GM12878 (cell line): ENCODE measurements at regions not wholly inside any gene's neighbourhood (a gene's known extent, or its start where the extent isn't known, plus 50 kb on each side); places are given as distances from the start of the nearest gene placed in this dataset.

Experiments used
- CTCF ChIP-seq, 3 experiments: IDR thresholded peaks in 2 of 3; conservative IDR thresholded peaks in 1 of 3; 2 replicates each; pipeline ENCODE4 v1.5.1; 2011; ENCODE audit warnings: low read depth in 3 of 3, low read length in 3 of 3, mild to moderate bottlenecking in 3 of 3, control low read depth in 2 of 3, moderate library complexity in 2 of 3, inconsistent platforms in 1 of 3, mixed read lengths in 1 of 3; ENCODE audit not compliant: control insufficient read depth in 2 of 3, insufficient read depth in 1 of 3; ENCODE audit errors: extremely low read depth in 1 of 3
- EZH2 ChIP-seq: IDR thresholded peaks from 2 replicates; pipeline ENCODE4 v1.6.1; 2012; ENCODE audit warnings: low read depth, mild to moderate bottlenecking, control low read depth, inconsistent platforms, low read length, borderline replicate concordance; ENCODE audit not compliant: control insufficient read depth
- MYC ChIP-seq: IDR thresholded peaks from 2 replicates; pipeline ENCODE4 v1.6.1; 2011; ENCODE audit warnings: mild to moderate bottlenecking, low read length, moderate library complexity, inconsistent platforms; ENCODE audit not compliant: insufficient read depth, insufficient replicate concordance, insufficient read length, severe bottlenecking
- PML ChIP-seq: IDR thresholded peaks from 2 replicates; pipeline ENCODE4 v1.6.1; 2012; ENCODE audit warnings: low read length, inconsistent platforms
- SP1 ChIP-seq: IDR thresholded peaks from one replicate; pipeline ENCODE4 v1.6.1; 2011; ENCODE audit warnings: low read depth, low read length
- USF2 ChIP-seq: IDR thresholded peaks from 2 replicates; pipeline ENCODE4 v1.6.1; 2011; ENCODE audit warnings: low read depth, low read length, improper control_type of control experiment, borderline replicate concordance

GRCh38 chr11:116428638-116428975 is 344.2 kb downstream of the BUD13 start:
- no peak for TF ChIP-seq PML
- TF ChIP-seq CTCF (IDR thresholded peaks at IDR 0.05 in 2 of 3, conservative IDR thresholded peaks at IDR 0.05 in 1 of 3; ENCODE audit: control insufficient read depth in 2 of 3, extremely low read depth in 1 of 3, insufficient read depth in 1 of 3, low read depth in 3 of 3, low read length in 3 of 3), result no peak
- TF ChIP-seq MYC, result no peak
- no peak for TF ChIP-seq EZH2
- no peak for TF ChIP-seq SP1
- no peak for TF ChIP-seq USF2
